HG02759 (cell line): ENCODE measurements at regions not wholly inside any gene's neighbourhood (a gene's known extent, or its start where the extent isn't known, plus 50 kb on each side); places are given as distances from the start of the nearest gene placed in this dataset.
"Not testable (repeated sequence)": the region's sequence is repeated elsewhere in the genome, so short reads cannot be mapped to it uniquely, and the experiment has no call there.

Source experiments
- ATAC-seq: cut with Tn5 transposase; IDR thresholded peaks from one replicate; pipeline ENCODE4 v1.9.1; 2021; ENCODE audit warnings: mild to moderate bottlenecking, moderate library complexity; ENCODE audit not compliant: unreplicated experiment

- no peak for ATAC-seq
Observed at GRCh38 chr1:187938092-187938491, 1109.3 kb downstream of the PLA2G4A start.

GRCh38 chr1:187942986-187943385 is 1114.2 kb downstream of the PLA2G4A start:
- no peak for ATAC-seq

GRCh38 chr1:187943606-187944403 is 1115.1 kb downstream of the PLA2G4A start:
- ATAC-seq, result no peak

GRCh38 chr1:187946661-187947060 is 1117.9 kb downstream of the PLA2G4A start:
- ATAC-seq, result not testable (repeated sequence)

GRCh38 chr1:187947359-187947758 is 1118.6 kb downstream of the PLA2G4A start:
- ATAC-seq, result no peak

- peak; percentile 66 for ATAC-seq
Observed at GRCh38 chr1:187948170-187948794, 1119.5 kb downstream of the PLA2G4A start.

GRCh38 chr1:187949567-187949966 is 1120.8 kb downstream of the PLA2G4A start:
- no peak for ATAC-seq

- ATAC-seq, result no peak
Observed at GRCh38 chr1:187951817-187952216, 1123.1 kb downstream of the PLA2G4A start.

- no peak for ATAC-seq
Observed at GRCh38 chr1:187952446-187952845, 1123.7 kb downstream of the PLA2G4A start.

GRCh38 chr1:187956975-187957374 is 1128.2 kb downstream of the PLA2G4A start:
- ATAC-seq, result no peak

GRCh38 chr1:187958207-187958606 is 1129.5 kb downstream of the PLA2G4A start:
- no peak for ATAC-seq

GRCh38 chr1:187959062-187959461 is 1130.3 kb downstream of the PLA2G4A start:
- ATAC-seq, result no peak

GRCh38 chr1:187960125-187960638 is 1131.4 kb downstream of the PLA2G4A start:
- ATAC-seq, result no peak

GRCh38 chr1:187961895-187962294 is 1133.1 kb downstream of the PLA2G4A start:
- ATAC-seq, result no peak

GRCh38 chr1:187971851-187972250 is 1143.1 kb downstream of the PLA2G4A start:
- no peak for ATAC-seq

- no peak for ATAC-seq
Observed at GRCh38 chr1:187977298-187977697, 1148.5 kb downstream of the PLA2G4A start.

- ATAC-seq, result peak; percentile 36
Observed at GRCh38 chr1:187985145-187985896, 1156.6 kb downstream of the PLA2G4A start.

- peak; percentile 88 for ATAC-seq
Observed at GRCh38 chr1:187985897-187986654, 1157.3 kb downstream of the PLA2G4A start.

GRCh38 chr1:187987236-187987776 is 1158.6 kb downstream of the PLA2G4A start:
- peak; percentile 32 for ATAC-seq

- no peak for ATAC-seq
Observed at GRCh38 chr1:187991944-187992343, 1163.2 kb downstream of the PLA2G4A start.
